PFSK-1 (cell line): ENCODE measurements at regions not wholly inside any gene's neighbourhood (a gene's known extent, or its start where the extent isn't known, plus 50 kb on each side); places are given as distances from the start of the nearest gene placed in this dataset.

Source experiments
- FOXP2 ChIP-seq: optimal IDR thresholded peaks from 2 replicates; pipeline ENCODE3; 2011; ENCODE audit warnings: borderline replicate concordance, control low read depth, inconsistent platforms; ENCODE audit not compliant: insufficient read depth; ENCODE audit errors: extremely low read length, extremely low read depth
- POLR2AphosphoS5 ChIP-seq: IDR thresholded peaks from 2 replicates; pipeline ENCODE4 v1.6.1; 2012; ENCODE audit warnings: low read depth, mild to moderate bottlenecking, control low read depth, low read length, moderate library complexity
- TAF1 ChIP-seq: IDR thresholded peaks from 2 replicates; pipeline ENCODE4 v1.6.1; 2012; ENCODE audit warnings: low read length, control low read depth, borderline replicate concordance; ENCODE audit not compliant: insufficient read depth

DNA sequence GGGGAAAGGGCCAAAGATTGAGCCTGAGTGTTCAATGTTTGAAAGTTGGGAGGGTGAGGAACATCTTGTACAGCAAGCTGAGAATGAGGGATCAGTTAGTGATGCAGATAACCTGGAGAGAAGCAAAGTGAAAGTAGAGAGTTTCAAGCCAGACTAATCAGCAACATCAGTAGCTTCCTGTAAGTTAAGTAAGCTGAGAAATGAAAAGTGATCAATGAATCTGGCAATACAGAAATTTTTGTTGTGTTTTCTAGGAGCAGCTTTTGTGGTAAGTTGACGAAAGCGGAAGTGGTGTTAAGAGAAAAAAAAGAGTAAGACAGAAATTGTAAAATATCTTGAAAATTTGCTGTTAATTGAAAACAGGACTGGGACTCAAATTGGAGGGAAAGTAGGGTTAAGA, 855.5 kb upstream of the MAP3K7 start:
- no peak for TF ChIP-seq FOXP2
- TF ChIP-seq POLR2AphosphoS5 = no peak
- TF ChIP-seq TAF1 = no peak
